Activated CD4-positive, alpha-beta T cell treated with anti-CD3 and anti-CD28 coated beads, Interleukin-2, amount 50 U/mL, for 48 hours (primary cell): ENCODE measurements at regions not wholly inside any gene's neighbourhood (a gene's known extent, or its start where the extent isn't known, plus 50 kb on each side); places are given as distances from the start of the nearest gene placed in this dataset.
"Not testable (repeated sequence)": the region's sequence is repeated elsewhere in the genome, so short reads cannot be mapped to it uniquely, and the experiment has no call there.

ENCODE experiments used
- DNase-seq, 2 experiments: peaks; one replicate each; pipeline ENCODE4 v3.0.0-alpha.2; 2020

DNA sequence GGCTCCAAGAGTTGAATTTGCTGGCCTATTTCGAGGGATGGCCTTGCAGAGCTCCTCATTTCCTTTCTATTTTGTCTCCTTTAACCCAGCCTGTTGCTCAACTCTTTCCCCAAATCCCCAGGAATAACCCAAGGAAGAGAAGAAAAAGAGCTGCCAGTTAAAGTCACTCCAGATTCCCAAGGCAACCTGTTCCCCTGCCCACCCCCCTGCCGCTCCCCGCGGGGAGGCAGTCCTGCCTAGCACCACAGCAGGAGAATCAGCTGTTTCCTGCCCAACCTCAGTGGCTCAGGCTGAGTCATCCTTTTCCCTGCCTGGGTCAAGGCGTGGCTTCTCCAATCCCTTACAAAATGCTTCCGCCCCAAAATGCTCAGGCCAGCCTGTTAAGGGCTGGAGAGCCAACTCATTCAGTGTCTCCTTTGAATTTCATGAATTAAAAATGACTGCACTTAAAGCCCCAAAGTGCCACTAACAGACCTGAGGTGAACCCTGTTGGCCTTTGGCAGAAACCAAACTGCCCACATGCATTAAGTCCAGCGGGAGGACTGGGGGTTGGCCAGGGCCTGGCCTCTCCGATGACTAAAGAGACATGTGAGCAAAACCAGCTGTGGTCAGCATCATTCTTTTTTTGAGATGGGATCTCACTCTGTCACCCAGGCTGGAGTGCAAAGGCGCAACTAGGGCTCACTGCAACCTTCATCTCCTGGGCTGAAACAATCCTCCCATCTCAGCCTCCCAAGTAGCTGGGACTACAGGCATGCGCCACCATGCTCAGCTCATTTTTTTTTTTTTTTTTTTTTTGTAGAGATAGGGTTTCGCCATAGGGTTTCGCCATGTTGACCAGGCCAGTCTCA lies 83.2 kb upstream of the KIF5B start:
- peak in 1 of 2 experiments; percentile 16 for DNase-seq

DNA sequence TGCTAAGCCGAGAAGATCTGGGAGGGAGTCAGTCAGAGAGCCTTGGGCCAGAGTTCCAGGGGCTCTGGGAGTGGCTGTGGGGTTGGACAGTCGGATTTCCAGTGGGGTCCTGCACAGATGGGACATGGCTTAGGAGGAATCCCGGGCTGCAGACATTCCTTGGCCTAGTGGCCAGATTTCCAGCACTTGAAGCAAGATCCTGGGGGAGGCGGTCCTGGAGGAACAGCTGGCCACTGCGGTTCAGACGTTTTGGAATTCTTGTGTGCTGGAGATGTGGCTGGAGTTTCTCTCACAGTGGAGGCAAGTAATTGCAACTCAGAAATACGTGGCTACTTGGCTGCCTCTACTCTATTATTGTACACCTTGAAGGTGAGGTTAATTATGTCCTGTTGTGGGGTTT lies 80.7 kb upstream of the KIF5B start:
- not testable (repeated sequence) for DNase-seq

DNA sequence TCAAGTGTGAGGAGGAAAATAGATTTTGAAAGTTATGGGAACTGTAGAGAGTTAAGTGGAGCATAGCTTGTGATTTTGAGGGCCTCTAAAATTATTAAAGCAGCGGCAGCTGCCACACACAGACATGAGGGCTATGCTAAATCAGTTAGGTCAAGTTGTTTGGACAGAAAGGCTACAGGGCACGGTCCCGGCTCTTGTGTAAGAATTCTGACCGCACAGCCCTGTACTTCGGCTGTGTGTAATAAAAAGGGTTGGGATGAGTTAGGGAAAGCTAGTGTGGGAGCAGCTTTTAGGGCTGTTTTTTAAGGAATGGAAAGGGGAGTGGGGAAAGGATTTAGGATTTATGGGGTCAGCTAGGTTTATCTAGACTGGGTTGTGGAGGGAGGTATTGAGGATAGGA lies 79.6 kb upstream of the KIF5B start:
- not testable (repeated sequence) for DNase-seq

DNA sequence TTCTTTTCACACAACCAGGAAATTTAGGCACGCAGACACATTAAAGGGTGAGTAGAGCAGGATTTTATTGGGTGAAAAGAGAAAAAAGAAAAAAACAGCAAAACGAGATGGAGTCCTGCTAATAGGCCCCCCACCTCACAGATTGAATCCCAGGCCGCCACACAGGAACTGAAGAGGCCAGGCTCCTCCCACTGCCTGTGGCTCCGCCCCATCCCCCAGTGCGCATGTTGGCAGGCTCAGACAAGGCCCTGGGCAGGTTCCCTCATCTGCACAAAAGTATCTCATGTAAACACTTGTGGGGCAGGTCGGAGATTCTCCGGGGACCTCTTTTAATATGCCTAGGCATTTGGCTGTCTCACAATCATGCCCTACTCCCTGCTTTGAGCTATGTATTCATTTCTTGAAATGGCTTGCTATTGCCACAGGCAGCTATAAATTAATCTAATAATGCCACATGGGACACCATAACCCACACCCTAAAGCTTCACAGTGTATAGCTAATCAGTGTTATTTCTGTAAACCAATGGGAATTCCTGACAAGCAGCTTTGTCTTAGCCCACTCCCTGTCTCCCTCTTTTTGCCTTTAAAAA lies 76.2 kb upstream of the KIF5B start:
- no peak for DNase-seq

DNA sequence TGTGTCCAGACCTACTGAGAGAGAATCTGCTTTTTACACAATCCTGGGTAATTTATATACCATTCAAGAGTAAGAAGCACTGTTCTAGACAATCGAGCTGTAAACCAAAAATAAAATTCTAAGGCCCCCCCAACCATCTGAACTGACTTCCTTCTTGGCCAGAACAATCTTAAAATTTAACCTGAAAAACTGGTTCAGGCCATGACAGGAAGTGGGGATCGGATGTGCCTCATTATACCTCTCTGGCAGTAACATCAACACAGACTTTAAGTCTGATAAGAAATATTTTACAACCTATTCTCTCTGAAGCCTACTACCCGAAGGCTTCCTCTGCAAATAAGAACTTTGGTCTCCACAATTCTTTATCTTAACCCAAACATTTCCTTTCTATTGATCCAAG lies 75.2 kb upstream of the KIF5B start:
- no peak for DNase-seq

DNA sequence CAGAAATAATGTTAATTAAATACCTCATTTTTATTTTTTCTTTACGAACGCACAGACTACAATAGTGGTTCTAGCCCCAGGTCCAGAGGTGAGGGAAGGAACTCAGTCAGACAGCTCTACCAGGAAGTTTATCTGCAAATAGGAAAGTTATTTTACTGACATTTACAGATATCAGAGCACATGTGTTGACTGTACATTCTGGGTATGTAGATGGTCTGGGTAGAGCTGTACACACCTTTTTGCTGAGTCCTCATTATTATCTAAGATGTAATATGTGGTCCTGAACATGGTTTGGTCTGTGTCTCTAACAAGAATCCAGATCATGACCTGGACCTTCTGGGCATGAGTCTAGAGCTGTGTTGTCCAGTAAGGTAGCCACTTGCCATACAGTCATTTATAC lies 74.6 kb upstream of the KIF5B start:
- no peak for DNase-seq

DNA sequence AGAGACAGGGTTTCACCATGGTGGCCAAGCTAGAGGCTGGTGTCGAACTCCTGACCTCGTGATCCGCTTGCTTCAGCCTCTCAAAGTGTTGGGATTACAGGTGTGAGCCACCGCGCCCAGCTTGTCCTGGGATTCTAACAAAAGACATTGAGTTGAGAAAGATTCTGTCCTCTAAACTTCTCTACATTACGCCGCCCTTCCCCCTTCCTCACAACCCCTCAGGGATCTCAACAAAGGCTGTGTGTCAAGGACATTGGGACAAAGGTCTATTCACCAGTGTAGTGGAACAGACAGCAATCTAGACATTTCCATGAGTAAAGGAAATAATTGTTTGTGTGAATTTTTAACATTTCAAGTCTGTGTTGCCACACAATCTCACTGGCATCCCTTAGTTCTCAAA lies 68.8 kb upstream of the KIF5B start:
- DNase-seq: no peak

DNA sequence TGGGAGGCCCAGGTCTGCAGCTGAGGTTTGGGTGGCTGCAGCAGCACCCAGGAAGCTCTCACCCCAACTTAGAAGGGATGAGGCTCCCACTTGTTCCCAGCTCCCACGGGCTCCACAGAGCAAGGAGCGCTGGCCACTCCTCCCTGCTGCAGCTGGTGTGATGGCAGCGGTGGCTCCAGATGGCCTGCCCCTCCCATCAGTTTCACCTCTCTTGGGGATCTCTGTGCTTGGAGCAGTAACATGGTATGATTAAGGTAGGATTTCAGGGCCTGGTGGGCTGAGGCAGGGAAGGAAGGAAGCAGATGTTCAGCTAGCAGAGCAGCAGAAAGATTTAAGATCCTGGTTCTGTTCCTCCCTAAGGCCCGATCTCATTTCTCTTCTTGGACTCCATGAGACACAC lies 66.8 kb upstream of the KIF5B start:
- no peak for DNase-seq

DNA sequence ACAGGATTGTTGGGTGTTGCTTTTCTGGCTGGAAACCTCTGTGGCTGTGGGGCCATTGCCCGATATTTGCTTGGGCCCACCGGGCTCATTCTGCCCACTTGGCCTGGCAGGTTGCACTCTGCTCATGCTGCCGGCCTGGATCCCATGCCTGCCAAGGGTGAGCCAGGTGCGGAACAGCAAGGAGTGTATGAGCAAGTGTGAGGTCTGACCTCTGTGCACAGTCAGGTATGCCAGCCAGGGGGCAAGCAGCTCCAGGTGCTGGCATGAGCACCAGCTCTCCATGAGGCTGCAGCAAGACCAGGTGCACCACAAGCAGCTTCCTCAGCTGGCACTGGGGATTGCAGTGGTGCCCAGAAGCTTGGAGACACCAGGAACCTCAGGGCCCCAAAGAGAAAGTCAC lies 65.4 kb upstream of the KIF5B start:
- no peak for DNase-seq

DNA sequence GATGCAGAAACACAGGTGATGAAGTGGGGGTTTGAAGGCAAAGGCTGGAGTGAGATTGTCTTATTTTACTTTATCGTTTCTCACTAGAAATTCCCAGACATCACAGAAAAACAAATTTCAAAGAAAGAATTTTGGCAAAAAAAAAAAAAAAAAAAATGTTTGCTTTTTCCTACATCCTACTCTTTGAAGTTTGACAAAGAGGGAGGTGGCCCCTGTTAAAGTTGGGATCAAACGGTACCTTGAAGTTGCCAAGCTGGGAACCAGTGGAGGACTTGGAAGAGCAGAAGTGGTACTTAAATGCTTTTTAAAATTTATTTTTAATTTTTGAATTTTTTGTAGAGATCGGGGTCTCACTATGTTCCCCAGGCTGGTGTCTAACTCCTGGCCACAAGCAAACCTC lies 63.9 kb upstream of the KIF5B start:
- DNase-seq: no peak

DNA sequence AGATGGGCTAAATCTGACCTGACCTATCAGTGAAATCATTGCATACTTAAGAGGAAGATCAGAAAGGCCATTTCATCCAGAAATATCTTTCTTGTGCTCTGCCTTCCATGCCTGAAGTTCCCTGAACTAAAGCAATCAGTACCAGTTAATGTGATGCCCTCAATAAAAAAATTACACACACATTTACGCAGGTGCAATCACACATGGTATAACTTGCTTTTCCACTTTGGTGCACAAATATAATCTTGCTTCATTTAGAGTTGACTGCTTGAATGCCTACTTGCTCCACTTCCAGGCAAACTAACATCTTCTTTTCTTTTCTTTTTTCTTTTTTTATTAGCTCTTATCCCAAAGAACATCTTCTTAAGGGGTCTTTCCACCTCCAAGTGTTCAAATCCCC lies 58.3 kb upstream of the KIF5B start:
- DNase-seq: no peak

DNA sequence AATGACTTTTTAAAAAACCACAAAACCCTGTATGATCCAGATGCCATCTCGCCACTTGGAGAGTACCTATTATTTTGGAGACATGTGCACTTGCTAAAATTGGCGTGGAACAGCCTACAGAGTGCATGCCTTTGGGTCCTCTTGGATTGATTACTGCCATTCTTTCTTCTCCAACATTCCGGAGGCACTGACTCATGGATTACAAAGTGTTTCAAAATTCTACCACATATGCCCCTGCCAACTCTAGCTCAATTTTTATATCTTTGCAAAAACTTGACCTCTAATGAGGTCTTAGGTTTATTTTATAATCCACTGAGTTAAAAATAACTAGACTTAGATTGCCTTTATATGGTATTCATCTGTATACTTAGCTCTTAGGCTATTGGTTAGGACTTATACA lies 55.8 kb upstream of the KIF5B start:
- DNase-seq: no peak

DNA sequence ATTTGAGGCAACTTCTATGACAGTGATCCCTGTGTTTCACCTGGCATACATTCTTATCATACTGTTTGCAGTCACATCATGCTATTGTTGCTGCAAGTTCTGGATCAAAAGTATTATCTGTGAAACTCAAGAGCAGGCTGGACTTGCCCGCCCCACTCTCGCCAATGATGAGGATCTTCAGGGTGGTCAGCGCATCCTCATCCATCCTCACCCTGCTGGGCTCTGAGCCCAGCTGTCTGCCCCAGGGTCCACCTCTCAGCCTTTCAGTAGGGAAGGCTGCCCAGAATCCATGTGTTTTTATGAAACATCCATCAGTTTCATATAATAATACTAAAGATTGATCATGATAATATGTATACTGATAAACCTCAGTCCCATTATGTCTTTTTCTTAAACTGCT lies 55.4 kb upstream of the KIF5B start:
- no peak for DNase-seq

DNA sequence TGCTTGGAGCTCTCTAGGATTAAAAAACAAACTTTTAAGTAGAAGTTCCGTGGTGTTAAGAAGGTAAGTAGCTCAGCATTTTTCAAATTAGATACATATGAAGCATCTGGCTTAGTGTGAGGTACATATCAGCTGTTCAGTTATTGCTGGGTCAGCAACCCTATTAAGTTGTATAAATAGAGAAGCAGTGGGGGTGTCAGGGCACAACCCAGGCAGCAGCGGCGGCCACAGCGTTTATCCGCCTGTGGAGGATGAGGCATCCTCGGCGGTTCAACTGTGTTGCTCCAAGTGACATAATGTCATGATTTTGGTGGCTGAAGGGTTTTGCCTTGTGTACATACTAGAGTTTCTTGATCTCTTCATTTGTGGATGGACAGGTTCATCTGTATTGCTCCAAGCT lies 54.6 kb upstream of the KIF5B start:
- no peak for DNase-seq

DNA sequence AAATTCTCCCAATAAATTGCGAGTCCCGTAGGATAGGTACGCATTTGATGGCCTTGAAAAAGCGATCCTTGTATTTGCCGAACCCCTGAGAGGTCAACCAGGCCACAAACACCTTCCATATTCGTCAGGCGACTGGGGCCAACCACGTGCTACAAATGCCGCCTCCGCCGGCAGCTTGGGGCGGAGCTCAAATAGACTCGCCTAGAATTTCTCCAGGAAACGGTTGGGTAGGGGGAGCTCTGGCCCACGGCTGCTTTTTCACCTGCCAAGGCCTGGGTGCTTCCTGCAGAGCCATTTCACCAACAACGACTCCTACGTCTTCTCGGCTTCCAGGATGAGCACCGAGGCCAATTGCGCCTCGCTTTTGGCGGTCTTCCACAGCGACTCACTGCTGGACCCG lies 53.4 kb upstream of the KIF5B start:
- no peak for DNase-seq
